ENCODE measurements at regions not wholly inside any gene's neighbourhood (a gene's known extent, or its start where the extent isn't known, plus 50 kb on each side); places are given as distances from the start of the nearest gene placed in this dataset.

GRCh38 chr15:61659566-61660190 lies 400.6 kb downstream of the VPS13C start:
- H3K36me3 Mint-ChIP-seq (ENCODE audit: low read depth), result no peaks in the 10 kb centered on the region
- TF ChIP-seq CTCF (conservative IDR thresholded peaks at IDR 0.05), result no peak

GRCh38 chr15:61657461-61657860 lies 402.8 kb downstream of the VPS13C start:
- H3K4me3 Mint-ChIP-seq, result no peak overlapping the region
- peaks cover 4% of the 10 kb centered on the region for H3K9me3 Mint-ChIP-seq
- no peak overlapping the region for H3K27ac Mint-ChIP-seq (ENCODE audit: unreplicated experiment)
- no peaks in the 10 kb centered on the region for H3K36me3 Mint-ChIP-seq (ENCODE audit: low read depth)
- no peaks in the 10 kb centered on the region for H3K27me3 Mint-ChIP-seq (ENCODE audit: low read depth)
- DNase-seq (ENCODE audit: low read depth, low spot score), result no peak
- peaks cover 8% of the 10 kb centered on the region for H3K4me1 Mint-ChIP-seq
- no peak for TF ChIP-seq CTCF (conservative IDR thresholded peaks at IDR 0.05)

More at GRCh38 chr15:61659566-61660190, 400.6 kb downstream of the VPS13C start:
- Mint-ChIP-seq H3K27me3 (ENCODE audit: low read depth) (no peaks in the 10 kb centered on the region), H3K27ac (ENCODE audit: unreplicated experiment) (no peak overlapping the region), H3K4me1 (peaks cover 13% of the 10 kb centered on the region), H3K9me3 (peaks cover 4% of the 10 kb centered on the region), H3K4me3 (no peak overlapping the region)
- no peak for DNase-seq (ENCODE audit: low read depth, low spot score)

- TF ChIP-seq CTCF (conservative IDR thresholded peaks at IDR 0.05), result no peak
- no peak for DNase-seq (ENCODE audit: low read depth, low spot score)
- Mint-ChIP-seq H3K4me1 (peaks cover 8% of the 10 kb centered on the region), H3K27me3 (ENCODE audit: low read depth) (no peaks in the 10 kb centered on the region), H3K36me3 (ENCODE audit: low read depth) (no peaks in the 10 kb centered on the region), H3K4me3 (no peak overlapping the region), H3K9me3 (peaks cover 4% of the 10 kb centered on the region), H3K27ac (ENCODE audit: unreplicated experiment) (no peak overlapping the region)
Observed at GRCh38 chr15:61656391-61656790, 403.9 kb downstream of the VPS13C start.

GRCh38 chr15:61655881-61656280 lies 404.4 kb downstream of the VPS13C start:
- TF ChIP-seq CTCF (conservative IDR thresholded peaks at IDR 0.05), result no peak
- Mint-ChIP-seq H3K36me3 (ENCODE audit: low read depth) (no peaks in the 10 kb centered on the region), H3K27ac (ENCODE audit: unreplicated experiment) (no peak overlapping the region)

GRCh38 chr15:61654918-61655317 lies 405.3 kb downstream of the VPS13C start:
- H3K27me3 Mint-ChIP-seq (ENCODE audit: low read depth), result no peaks in the 10 kb centered on the region
- H3K36me3 Mint-ChIP-seq (ENCODE audit: low read depth), result no peaks in the 10 kb centered on the region
- no peak overlapping the region for H3K27ac Mint-ChIP-seq (ENCODE audit: unreplicated experiment)
- peaks cover 4% of the 10 kb centered on the region for H3K9me3 Mint-ChIP-seq
- TF ChIP-seq CTCF (conservative IDR thresholded peaks at IDR 0.05), result no peak
- H3K4me1 Mint-ChIP-seq, result peaks cover 8% of the 10 kb centered on the region
- H3K4me3 Mint-ChIP-seq, result no peak overlapping the region
- no peak for DNase-seq (ENCODE audit: low read depth, low spot score)

More at GRCh38 chr15:61655881-61656280, 404.4 kb downstream of the VPS13C start:
- no peak for DNase-seq (ENCODE audit: low read depth, low spot score)
- peaks cover 8% of the 10 kb centered on the region for H3K4me1 Mint-ChIP-seq
- H3K9me3 Mint-ChIP-seq, result peaks cover 4% of the 10 kb centered on the region
- H3K27me3 Mint-ChIP-seq (ENCODE audit: low read depth), result no peaks in the 10 kb centered on the region
- no peak overlapping the region for H3K4me3 Mint-ChIP-seq
